ENCODE measurements at regions not wholly inside any gene's neighbourhood (a gene's known extent, or its start where the extent isn't known, plus 50 kb on each side); places are given as distances from the start of the nearest gene placed in this dataset.

DNA sequence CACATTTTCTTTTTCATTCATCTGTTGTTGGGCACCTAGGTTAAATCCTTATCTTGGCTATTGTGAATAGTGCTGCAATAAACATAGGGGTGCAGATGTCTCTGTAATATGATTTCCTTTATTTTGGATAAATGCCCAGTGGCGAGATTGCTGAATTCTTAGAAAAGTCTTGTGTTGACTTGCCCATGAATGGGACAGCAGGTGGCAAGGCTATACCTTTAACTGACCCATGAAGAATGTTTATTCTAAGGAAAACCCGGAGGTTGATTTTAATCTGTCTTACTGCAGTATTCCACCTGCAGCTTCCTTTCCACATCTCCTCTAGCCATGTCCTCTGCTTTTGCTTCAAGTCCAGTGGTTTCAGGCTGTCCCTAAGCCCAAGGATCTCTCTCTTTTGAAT, 220.6 kb downstream of the SNCA start:
- Mint-ChIP-seq H3K4me1 (peaks cover 29% of the 10 kb centered on the region), H3K4me3 (no peak overlapping the region), H3K27ac (no peak overlapping the region), H3K27me3 (ENCODE audit: insufficient read depth) (peaks cover 6% of the 10 kb centered on the region), H3K36me3 (ENCODE audit: low read depth) (peaks cover 21% of the 10 kb centered on the region), H3K9me3 (peaks cover 28% of the 10 kb centered on the region)
- DNase-seq, result no peak
- no peak overlapping the region for H3K4me3 ChIP-seq (ENCODE audit: low read length)
- H3K4me1 ChIP-seq (ENCODE audit: control insufficient read depth, insufficient read depth, low read length), result no peaks in the 10 kb centered on the region
- H3K27me3 ChIP-seq (ENCODE audit: control insufficient read depth, insufficient read depth, low read length, poor library complexity, severe bottlenecking), result no peaks in the 10 kb centered on the region
- H3K36me3 ChIP-seq (ENCODE audit: control insufficient read depth, insufficient read depth, low read length), result no peaks in the 10 kb centered on the region
- H3K9me3 ChIP-seq (ENCODE audit: control insufficient read depth, low read length), result peaks cover 26% of the 10 kb centered on the region
- H3K9ac ChIP-seq (ENCODE audit: extremely low read depth, low read length, poor library complexity, severe bottlenecking), result no peak overlapping the region
- TF ChIP-seq, protein P1, sequence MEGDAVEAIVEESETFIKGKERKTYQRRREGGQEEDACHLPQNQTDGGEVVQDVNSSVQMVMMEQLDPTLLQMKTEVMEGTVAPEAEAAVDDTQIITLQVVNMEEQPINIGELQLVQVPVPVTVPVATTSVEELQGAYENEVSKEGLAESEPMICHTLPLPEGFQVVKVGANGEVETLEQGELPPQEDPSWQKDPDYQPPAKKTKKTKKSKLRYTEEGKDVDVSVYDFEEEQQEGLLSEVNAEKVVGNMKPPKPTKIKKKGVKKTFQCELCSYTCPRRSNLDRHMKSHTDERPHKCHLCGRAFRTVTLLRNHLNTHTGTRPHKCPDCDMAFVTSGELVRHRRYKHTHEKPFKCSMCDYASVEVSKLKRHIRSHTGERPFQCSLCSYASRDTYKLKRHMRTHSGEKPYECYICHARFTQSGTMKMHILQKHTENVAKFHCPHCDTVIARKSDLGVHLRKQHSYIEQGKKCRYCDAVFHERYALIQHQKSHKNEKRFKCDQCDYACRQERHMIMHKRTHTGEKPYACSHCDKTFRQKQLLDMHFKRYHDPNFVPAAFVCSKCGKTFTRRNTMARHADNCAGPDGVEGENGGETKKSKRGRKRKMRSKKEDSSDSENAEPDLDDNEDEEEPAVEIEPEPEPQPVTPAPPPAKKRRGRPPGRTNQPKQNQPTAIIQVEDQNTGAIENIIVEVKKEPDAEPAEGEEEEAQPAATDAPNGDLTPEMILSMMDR (conservative IDR thresholded peaks at IDR 0.05), result no peak
- H3K27ac ChIP-seq (ENCODE audit: low read depth, low read length), result no peak overlapping the region
- 86 to 100% methylated on average over 1 to 2 of the region's 2 CpGs for WGBS, 2 experiments (ENCODE audit: insufficient coverage in 1 of 2, insufficient read length in 1 of 2)

GRCh38 chr4:89615051-89615450, 221.9 kb downstream of the SNCA start:
- peaks cover 21% of the 10 kb centered on the region for H3K36me3 Mint-ChIP-seq (ENCODE audit: low read depth)
- no peak overlapping the region for H3K9ac ChIP-seq (ENCODE audit: extremely low read depth, low read length, poor library complexity, severe bottlenecking)
- no peaks in the 10 kb centered on the region for H3K4me1 ChIP-seq (ENCODE audit: control insufficient read depth, insufficient read depth, low read length)
- peaks cover 39% of the 10 kb centered on the region for H3K9me3 Mint-ChIP-seq
- no peak overlapping the region for H3K4me3 ChIP-seq (ENCODE audit: low read length)
- 99 to 100% methylated on average over 2 to 4 of the region's 4 CpGs for WGBS, 2 experiments (ENCODE audit: insufficient coverage in 1 of 2, insufficient read length in 1 of 2)
- no peak overlapping the region for H3K4me3 Mint-ChIP-seq
- peaks cover 38% of the 10 kb centered on the region for H3K4me1 Mint-ChIP-seq
- TF ChIP-seq, protein P1 (conservative IDR thresholded peaks at IDR 0.05), result no peak
- H3K27me3 Mint-ChIP-seq (ENCODE audit: insufficient read depth), result peaks cover 6% of the 10 kb centered on the region
- H3K9me3 ChIP-seq (ENCODE audit: control insufficient read depth, low read length), result peaks cover 29% of the 10 kb centered on the region
- H3K27ac ChIP-seq (ENCODE audit: low read depth, low read length), result no peak overlapping the region
- DNase-seq, result no peak
- no peaks in the 10 kb centered on the region for H3K27me3 ChIP-seq (ENCODE audit: control insufficient read depth, insufficient read depth, low read length, poor library complexity, severe bottlenecking)
- no peak overlapping the region for H3K27ac Mint-ChIP-seq
- no peaks in the 10 kb centered on the region for H3K36me3 ChIP-seq (ENCODE audit: control insufficient read depth, insufficient read depth, low read length)

GRCh38 chr4:89614155-89614554, 222.8 kb downstream of the SNCA start:
- Mint-ChIP-seq H3K27ac (peak overlapping the region; percentile 45), H3K4me1 (peaks cover 44% of the 10 kb centered on the region), H3K9me3 (peaks cover 39% of the 10 kb centered on the region), H3K4me3 (no peak overlapping the region), H3K27me3 (ENCODE audit: insufficient read depth) (peaks cover 6% of the 10 kb centered on the region), H3K36me3 (ENCODE audit: low read depth) (peaks cover 21% of the 10 kb centered on the region)
- Histone ChIP-seq H3K27ac (ENCODE audit: low read depth, low read length) (no peak overlapping the region), H3K4me3 (ENCODE audit: low read length) (peak overlapping the region; percentile 56), H3K9me3 (ENCODE audit: control insufficient read depth, low read length) (peaks cover 29% of the 10 kb centered on the region), H3K4me1 (ENCODE audit: control insufficient read depth, insufficient read depth, low read length) (peaks cover 4% of the 10 kb centered on the region), H3K27me3 (ENCODE audit: control insufficient read depth, insufficient read depth, low read length, poor library complexity, severe bottlenecking) (no peaks in the 10 kb centered on the region), H3K36me3 (ENCODE audit: control insufficient read depth, insufficient read depth, low read length) (no peaks in the 10 kb centered on the region), H3K9ac (ENCODE audit: extremely low read depth, low read length, poor library complexity, severe bottlenecking) (no peak overlapping the region)
- DNase-seq, result peak; percentile 62
- TF ChIP-seq, protein P1 (conservative IDR thresholded peaks at IDR 0.05), result no peak
